Neural cell (in vitro differentiated cells): ENCODE measurements at regions not wholly inside any gene's neighbourhood (a gene's known extent, or its start where the extent isn't known, plus 50 kb on each side); places are given as distances from the start of the nearest gene placed in this dataset.

Experiments
- TAF1 ChIP-seq: IDR thresholded peaks from 2 replicates; pipeline ENCODE4 v1.6.1; 2012; ENCODE audit warnings: low read depth
- TF ChIP-seq, protein P1 (sequence below): fragments of 450-650 bp; IDR thresholded peaks from 2 replicates; pipeline ENCODE4 v1.5.1; 2014; ENCODE audit warnings: antibody characterized with exemption, mild to moderate bottlenecking, moderate library complexity; ENCODE audit not compliant: poor library complexity, severe bottlenecking

DNA sequence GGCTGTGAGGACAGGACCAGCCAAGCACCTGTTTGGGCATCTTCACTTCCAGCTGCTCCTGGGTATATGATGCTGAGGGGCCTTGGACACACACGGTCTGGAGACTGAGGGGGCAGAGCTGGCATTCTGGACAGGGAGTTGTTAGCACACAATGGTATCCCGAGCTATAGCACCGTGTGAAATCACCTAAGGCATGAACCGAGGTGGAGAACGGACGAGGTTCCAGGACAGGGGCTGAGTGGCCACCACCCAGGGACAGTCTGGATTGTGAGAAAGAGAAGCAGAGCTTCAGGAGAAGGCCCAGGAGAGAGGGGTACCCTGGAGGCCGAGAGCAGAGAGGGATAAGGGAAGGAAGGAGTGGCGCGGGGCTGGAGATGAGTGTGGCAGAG lies 571.8 kb downstream of the TCERG1L start:
- no peak for TF ChIP-seq TAF1
- TF ChIP-seq, protein P1, sequence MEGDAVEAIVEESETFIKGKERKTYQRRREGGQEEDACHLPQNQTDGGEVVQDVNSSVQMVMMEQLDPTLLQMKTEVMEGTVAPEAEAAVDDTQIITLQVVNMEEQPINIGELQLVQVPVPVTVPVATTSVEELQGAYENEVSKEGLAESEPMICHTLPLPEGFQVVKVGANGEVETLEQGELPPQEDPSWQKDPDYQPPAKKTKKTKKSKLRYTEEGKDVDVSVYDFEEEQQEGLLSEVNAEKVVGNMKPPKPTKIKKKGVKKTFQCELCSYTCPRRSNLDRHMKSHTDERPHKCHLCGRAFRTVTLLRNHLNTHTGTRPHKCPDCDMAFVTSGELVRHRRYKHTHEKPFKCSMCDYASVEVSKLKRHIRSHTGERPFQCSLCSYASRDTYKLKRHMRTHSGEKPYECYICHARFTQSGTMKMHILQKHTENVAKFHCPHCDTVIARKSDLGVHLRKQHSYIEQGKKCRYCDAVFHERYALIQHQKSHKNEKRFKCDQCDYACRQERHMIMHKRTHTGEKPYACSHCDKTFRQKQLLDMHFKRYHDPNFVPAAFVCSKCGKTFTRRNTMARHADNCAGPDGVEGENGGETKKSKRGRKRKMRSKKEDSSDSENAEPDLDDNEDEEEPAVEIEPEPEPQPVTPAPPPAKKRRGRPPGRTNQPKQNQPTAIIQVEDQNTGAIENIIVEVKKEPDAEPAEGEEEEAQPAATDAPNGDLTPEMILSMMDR: no peak
